ENCODE measurements at regions not wholly inside any gene's neighbourhood (a gene's known extent, or its start where the extent isn't known, plus 50 kb on each side); places are given as distances from the start of the nearest gene placed in this dataset.
"Not testable (repeated sequence)": the region's sequence is repeated elsewhere in the genome, so short reads cannot be mapped to it uniquely, and the experiment has no call there.

DNA sequence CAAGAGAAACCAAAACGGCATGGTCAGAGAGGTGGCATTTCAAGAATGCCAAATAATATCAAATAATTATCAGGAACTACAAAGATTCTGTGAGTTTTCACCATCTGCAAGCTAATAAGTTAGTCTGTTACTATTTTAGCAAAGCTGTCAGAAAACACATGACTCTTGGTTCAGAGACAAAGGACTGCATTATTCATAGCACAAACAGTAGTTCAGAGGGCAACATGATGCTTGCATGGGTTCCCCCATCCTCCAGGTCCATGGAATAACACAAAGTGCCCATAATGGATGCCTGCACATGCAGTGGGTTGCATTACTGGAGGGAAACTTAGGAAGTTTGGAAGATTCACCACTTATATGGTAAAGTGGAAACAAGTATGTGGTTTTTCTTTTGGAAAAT is 228.8 kb upstream of the ALCAM start:
- no peak overlapping the region for H3K27ac ChIP-seq (ENCODE audit: low read length)
- no peaks in the 10 kb centered on the region for H3K9me3 ChIP-seq (ENCODE audit: control insufficient read depth, low read length)
- no peaks in the 10 kb centered on the region for H3K4me1 ChIP-seq (ENCODE audit: control insufficient read depth, insufficient read depth, low read length)
- ATAC-seq (no peak), DNase-seq (no peak)
- intact Hi-C loops (cut with DNase I) = no loop called here
- H3K4me3 ChIP-seq (ENCODE audit: low read length) = no peak overlapping the region
- no peaks in the 10 kb centered on the region for H3K27me3 ChIP-seq (ENCODE audit: control insufficient read depth, insufficient read depth)
- 47% methylated on average over 1 of the region's 1 CpG for WGBS

GRCh38 chr3:105139881-105140560 is 226.7 kb upstream of the ALCAM start:
- WGBS = 84% methylated on average over 7 of the region's 7 CpGs

DNA sequence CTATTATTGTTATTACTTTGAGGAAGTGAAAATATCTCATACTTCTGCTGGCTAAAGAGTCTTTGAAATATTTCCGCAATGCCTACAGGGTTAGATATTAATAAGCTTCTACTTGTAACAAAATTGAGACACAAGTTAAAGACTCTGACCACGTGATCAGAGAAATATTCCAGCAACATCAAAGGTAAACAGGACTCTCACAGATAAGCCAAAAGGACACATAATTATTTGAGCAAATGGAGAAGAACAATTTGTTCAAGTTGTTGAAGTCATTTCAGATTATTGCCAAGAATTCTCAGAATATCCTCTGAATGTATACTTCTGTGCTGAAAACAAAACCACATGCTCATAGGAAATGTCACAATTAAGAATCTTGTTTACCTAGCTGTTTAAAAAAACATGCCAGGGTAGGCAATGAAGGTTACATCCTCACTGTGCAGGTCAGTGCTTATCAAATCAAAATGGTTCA is 225.8 kb upstream of the ALCAM start:
- DNase-seq = no peak
- intact Hi-C loops (cut with DNase I) = no loop called here
- 58% methylated on average over 2 of the region's 2 CpGs for WGBS
- H3K27ac ChIP-seq (ENCODE audit: low read length) = no peak overlapping the region
- ATAC-seq = no peak
- no peaks in the 10 kb centered on the region for H3K27me3 ChIP-seq (ENCODE audit: control insufficient read depth, insufficient read depth)
- no peaks in the 10 kb centered on the region for H3K9me3 ChIP-seq (ENCODE audit: control insufficient read depth, low read length)
- H3K4me1 ChIP-seq (ENCODE audit: control insufficient read depth, insufficient read depth, low read length) = no peaks in the 10 kb centered on the region
- no peak overlapping the region for H3K4me3 ChIP-seq (ENCODE audit: low read length)

More at GRCh38 chr3:105139881-105140560, 226.7 kb upstream of the ALCAM start:
- intact Hi-C loops (cut with DNase I) = no loop called here
- no peaks in the 10 kb centered on the region for H3K9me3 ChIP-seq (ENCODE audit: control insufficient read depth, low read length)
- H3K4me3 ChIP-seq (ENCODE audit: low read length) = no peak overlapping the region
- no peak for ATAC-seq
- no peaks in the 10 kb centered on the region for H3K4me1 ChIP-seq (ENCODE audit: control insufficient read depth, insufficient read depth, low read length)
- H3K27ac ChIP-seq (ENCODE audit: low read length) = no peak overlapping the region
- DNase-seq = peak in 1 of 3 donors; percentile 51
- no peaks in the 10 kb centered on the region for H3K27me3 ChIP-seq (ENCODE audit: control insufficient read depth, insufficient read depth)

- H3K27ac ChIP-seq (ENCODE audit: low read length) = no peak overlapping the region
- H3K4me1 ChIP-seq (ENCODE audit: control insufficient read depth, insufficient read depth, low read length) = no peaks in the 10 kb centered on the region
- 49% methylated on average over 1 of the region's 1 CpG for WGBS
- ATAC-seq = no peak
- H3K27me3 ChIP-seq (ENCODE audit: control insufficient read depth, insufficient read depth) = no peaks in the 10 kb centered on the region
- no peak overlapping the region for H3K4me3 ChIP-seq (ENCODE audit: low read length)
- no peak for DNase-seq
- intact Hi-C loops (cut with DNase I) = no loop called here
- H3K9me3 ChIP-seq (ENCODE audit: control insufficient read depth, low read length) = no peaks in the 10 kb centered on the region
Observed at GRCh38 chr3:105144837-105145236, 221.9 kb upstream of the ALCAM start.

GRCh38 chr3:105145511-105145910 is 221.2 kb upstream of the ALCAM start:
- ATAC-seq (no peak), DNase-seq (no peak)
- 60% methylated on average over 1 of the region's 1 CpG for WGBS
- H3K27ac ChIP-seq (ENCODE audit: low read length) = no peak overlapping the region
- H3K4me3 ChIP-seq (ENCODE audit: low read length) = no peak overlapping the region
- intact Hi-C loops (cut with DNase I) = no loop called here
- H3K9me3 ChIP-seq (ENCODE audit: control insufficient read depth, low read length) = no peaks in the 10 kb centered on the region
- no peaks in the 10 kb centered on the region for H3K27me3 ChIP-seq (ENCODE audit: control insufficient read depth, insufficient read depth)
- H3K4me1 ChIP-seq (ENCODE audit: control insufficient read depth, insufficient read depth, low read length) = no peaks in the 10 kb centered on the region

DNA sequence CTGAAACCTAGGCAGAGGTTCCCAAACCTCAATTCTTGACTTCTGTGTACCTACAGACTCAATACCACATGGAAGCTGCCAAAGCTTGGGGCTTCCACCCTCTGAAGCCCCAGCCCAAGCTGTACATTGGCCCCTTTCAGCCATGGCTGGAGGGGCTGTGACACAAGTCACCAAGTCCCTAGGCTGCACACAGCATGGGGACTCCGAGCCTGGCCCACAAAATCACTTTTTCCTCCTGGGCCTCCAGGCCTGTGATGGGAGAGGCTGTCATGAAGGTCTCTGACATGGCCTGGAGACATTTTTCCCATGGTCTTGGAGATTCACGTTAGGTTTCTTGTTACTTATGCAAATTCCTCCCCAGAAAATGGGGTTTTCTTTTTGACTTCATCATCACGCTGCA is 217.5 kb upstream of the ALCAM start:
- intact Hi-C loops (cut with DNase I); ATAC-seq; DNase-seq; H3K9me3 ChIP-seq (ENCODE audit: control insufficient read depth, low read length); H3K4me1 ChIP-seq (ENCODE audit: control insufficient read depth, insufficient read depth, low read length); H3K27me3 ChIP-seq (ENCODE audit: control insufficient read depth, insufficient read depth); H3K4me3 ChIP-seq (ENCODE audit: low read length); H3K27ac ChIP-seq (ENCODE audit: low read length): not testable (repeated sequence)
- WGBS = 70% methylated on average over 3 of the region's 3 CpGs

DNA sequence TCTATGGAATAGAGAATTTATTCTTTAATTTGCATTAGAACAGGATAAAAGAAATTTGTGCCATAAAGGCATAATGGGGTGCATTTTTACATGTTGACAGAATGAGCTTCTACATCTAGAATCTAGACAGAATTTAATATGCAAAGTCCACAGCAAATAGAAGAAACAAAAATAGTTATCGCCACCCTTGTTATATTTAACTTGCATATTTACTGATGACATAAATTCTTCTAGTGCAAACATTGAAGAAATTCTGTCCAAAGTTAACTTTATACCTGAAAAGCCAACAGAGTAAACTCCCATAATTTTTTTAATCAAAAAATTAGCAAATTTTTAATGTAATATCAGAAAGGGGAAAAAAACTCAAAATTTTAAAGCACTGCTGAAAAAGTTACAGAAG is 213.7 kb upstream of the ALCAM start:
- H3K27ac ChIP-seq (ENCODE audit: low read length) = no peak overlapping the region
- WGBS = 97% methylated on average over 1 of the region's 1 CpG
- no peak for DNase-seq
- no peaks in the 10 kb centered on the region for H3K9me3 ChIP-seq (ENCODE audit: control insufficient read depth, low read length)
- no peaks in the 10 kb centered on the region for H3K27me3 ChIP-seq (ENCODE audit: control insufficient read depth, insufficient read depth)
- intact Hi-C loops (cut with DNase I) = no loop called here
- no peak overlapping the region for H3K4me3 ChIP-seq (ENCODE audit: low read length)
- no peaks in the 10 kb centered on the region for H3K4me1 ChIP-seq (ENCODE audit: control insufficient read depth, insufficient read depth, low read length)
- ATAC-seq = no peak

GRCh38 chr3:105154692-105155091 is 212.0 kb upstream of the ALCAM start:
- no peak for DNase-seq

DNA sequence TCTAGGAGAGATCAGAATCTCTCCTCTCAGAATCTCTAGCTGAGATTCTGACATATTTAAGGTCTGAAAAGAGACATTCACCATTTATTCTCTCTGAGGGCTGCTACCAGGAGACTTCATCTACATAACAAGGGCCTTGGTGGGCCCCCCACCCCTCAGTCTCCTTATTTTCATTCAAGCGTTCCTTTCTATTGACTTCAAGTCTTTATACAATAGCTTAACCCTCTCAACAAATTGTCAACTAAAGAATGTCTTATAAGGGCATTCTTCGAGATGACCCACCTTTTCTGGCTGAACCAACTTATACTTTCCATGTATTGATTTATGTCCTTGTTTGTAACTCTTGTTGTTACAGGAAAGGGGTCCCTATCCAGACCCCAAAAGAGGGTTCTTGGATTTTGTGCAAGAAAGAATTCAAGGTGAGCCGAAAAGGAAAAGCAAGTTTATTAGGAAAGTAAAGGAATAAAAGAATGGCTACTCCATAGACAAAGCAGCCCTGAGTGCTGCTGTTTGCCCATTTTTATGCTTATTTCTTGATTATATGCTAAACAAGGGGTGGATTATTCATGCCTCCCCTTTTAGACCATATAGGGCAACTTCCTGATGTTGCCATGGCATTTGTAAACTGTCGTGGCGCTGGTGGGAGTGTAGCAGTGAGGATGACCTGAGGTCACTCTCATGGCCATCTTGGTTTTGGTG is 209.5 kb upstream of the ALCAM start:
- H3K4me1 ChIP-seq (ENCODE audit: control insufficient read depth, insufficient read depth, low read length) = no peaks in the 10 kb centered on the region
- ATAC-seq = no peak
- no peak overlapping the region for H3K27ac ChIP-seq (ENCODE audit: low read length)
- H3K4me3 ChIP-seq (ENCODE audit: low read length) = no peak overlapping the region
- H3K27me3 ChIP-seq (ENCODE audit: control insufficient read depth, insufficient read depth) = no peaks in the 10 kb centered on the region
- intact Hi-C loops (cut with DNase I) = no loop called here
- no peak for DNase-seq
- H3K9me3 ChIP-seq (ENCODE audit: control insufficient read depth, low read length) = no peaks in the 10 kb centered on the region
- WGBS = 92% methylated on average over 5 of the region's 5 CpGs

More at GRCh38 chr3:105154692-105155091, 212.0 kb upstream of the ALCAM start:
- Histone ChIP-seq H3K27ac (ENCODE audit: low read length) (no peak overlapping the region), H3K27me3 (ENCODE audit: control insufficient read depth, insufficient read depth) (no peaks in the 10 kb centered on the region), H3K9me3 (ENCODE audit: control insufficient read depth, low read length) (no peaks in the 10 kb centered on the region), H3K4me1 (ENCODE audit: control insufficient read depth, insufficient read depth, low read length) (no peaks in the 10 kb centered on the region), H3K4me3 (ENCODE audit: low read length) (no peak overlapping the region)
- intact Hi-C loops (cut with DNase I) = no loop called here
- ATAC-seq = no peak

DNA sequence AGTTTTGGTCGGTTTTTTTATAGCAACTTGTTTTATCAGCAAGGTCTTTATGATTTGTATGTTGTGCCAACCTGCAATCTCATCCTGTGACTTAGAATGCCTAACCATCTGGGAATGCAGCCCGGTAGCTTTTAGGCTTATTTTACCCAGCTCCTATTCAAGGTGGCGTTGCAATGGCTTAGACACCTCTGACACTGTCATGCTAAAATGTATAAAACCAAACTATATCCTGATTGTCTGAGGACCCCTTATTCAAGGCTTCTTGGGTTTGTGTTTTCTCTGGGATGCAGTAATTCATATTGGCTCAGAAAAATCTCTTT is 209.0 kb upstream of the ALCAM start:
- Histone ChIP-seq H3K4me1 (ENCODE audit: control insufficient read depth, insufficient read depth, low read length) (no peaks in the 10 kb centered on the region), H3K4me3 (ENCODE audit: low read length) (no peak overlapping the region), H3K27me3 (ENCODE audit: control insufficient read depth, insufficient read depth) (no peaks in the 10 kb centered on the region), H3K27ac (ENCODE audit: low read length) (no peak overlapping the region), H3K9me3 (ENCODE audit: control insufficient read depth, low read length) (no peaks in the 10 kb centered on the region)
- DNase-seq = no peak
- intact Hi-C loops (cut with DNase I) = no loop called here
- no peak for ATAC-seq
- WGBS = 84% methylated on average over 3 of the region's 3 CpGs

DNA sequence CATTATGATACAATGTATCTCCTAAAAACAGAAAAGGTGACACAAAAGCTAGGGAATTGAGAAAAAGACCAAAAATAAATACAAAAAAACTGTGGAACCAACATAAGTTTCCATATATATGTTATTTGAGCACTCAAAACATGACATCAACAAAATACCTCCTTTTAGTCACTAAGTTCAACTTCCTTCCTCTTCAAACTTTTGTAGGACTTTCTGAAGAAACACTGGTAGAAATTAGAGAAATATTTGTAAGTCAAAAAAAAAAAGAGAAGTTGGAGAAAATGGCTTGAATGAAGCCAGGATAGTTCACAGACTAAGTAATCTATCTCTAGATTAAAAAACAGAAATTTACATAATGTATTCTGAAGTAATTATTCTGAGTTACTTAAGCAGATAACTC is 208.4 kb upstream of the ALCAM start:
- Histone ChIP-seq H3K27me3 (ENCODE audit: control insufficient read depth, insufficient read depth) (no peaks in the 10 kb centered on the region), H3K4me3 (ENCODE audit: low read length) (no peak overlapping the region), H3K9me3 (ENCODE audit: control insufficient read depth, low read length) (no peaks in the 10 kb centered on the region), H3K27ac (ENCODE audit: low read length) (no peak overlapping the region), H3K4me1 (ENCODE audit: control insufficient read depth, insufficient read depth, low read length) (no peaks in the 10 kb centered on the region)
- DNase-seq = no peak
- ATAC-seq = no peak
- intact Hi-C loops (cut with DNase I) = no loop called here

DNA sequence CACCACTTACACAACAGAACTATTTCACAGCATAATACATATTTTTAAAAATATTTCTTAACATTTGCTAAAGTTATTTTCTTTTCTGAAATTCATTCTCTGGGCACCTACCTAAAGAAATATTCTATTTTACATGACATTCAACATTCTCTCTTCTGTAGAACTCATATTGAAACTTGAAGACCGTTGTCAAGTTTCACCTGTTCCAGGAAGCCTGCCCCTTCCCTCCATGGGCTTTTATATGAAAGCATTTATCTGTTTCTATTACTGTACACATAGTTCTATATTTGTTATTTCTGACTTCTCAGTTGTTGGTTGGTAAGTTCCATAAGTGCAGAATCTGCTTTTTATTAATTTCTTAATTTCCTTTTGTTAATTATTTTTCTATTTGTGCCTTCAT is 204.3 kb upstream of the ALCAM start:
- H3K27me3 ChIP-seq (ENCODE audit: control insufficient read depth, insufficient read depth) = no peaks in the 10 kb centered on the region
- no peaks in the 10 kb centered on the region for H3K4me1 ChIP-seq (ENCODE audit: control insufficient read depth, insufficient read depth, low read length)
- WGBS = 71% methylated on average over 1 of the region's 1 CpG
- H3K4me3 ChIP-seq (ENCODE audit: low read length) = no peak overlapping the region
- no peak for ATAC-seq
- H3K9me3 ChIP-seq (ENCODE audit: control insufficient read depth, low read length) = no peaks in the 10 kb centered on the region
- H3K27ac ChIP-seq (ENCODE audit: low read length) = no peak overlapping the region
- no peak for DNase-seq
- intact Hi-C loops (cut with DNase I) = no loop called here
